KBM-7 (cell line): ENCODE measurements at regions not wholly inside any gene's neighbourhood (a gene's known extent, or its start where the extent isn't known, plus 50 kb on each side); places are given as distances from the start of the nearest gene placed in this dataset.

Experiments used
- DNase-seq: peaks from one replicate; pipeline ENCODE4 v3.0.0-alpha.2; 2015
- in situ Hi-C: fragments of 300-500 bp; cut with MboI; formaldehyde crosslinking; loops from 2 replicates; pipeline ENCODE4 v1.14.3; 2020; ENCODE audit warnings: low sequenced_read_pairs, low pct_unique_long_range_greater_than_20kb, mixed read lengths

GRCh38 chr6:148235446-148235845, 107.2 kb upstream of the SASH1 start:
- no peak for DNase-seq

DNA sequence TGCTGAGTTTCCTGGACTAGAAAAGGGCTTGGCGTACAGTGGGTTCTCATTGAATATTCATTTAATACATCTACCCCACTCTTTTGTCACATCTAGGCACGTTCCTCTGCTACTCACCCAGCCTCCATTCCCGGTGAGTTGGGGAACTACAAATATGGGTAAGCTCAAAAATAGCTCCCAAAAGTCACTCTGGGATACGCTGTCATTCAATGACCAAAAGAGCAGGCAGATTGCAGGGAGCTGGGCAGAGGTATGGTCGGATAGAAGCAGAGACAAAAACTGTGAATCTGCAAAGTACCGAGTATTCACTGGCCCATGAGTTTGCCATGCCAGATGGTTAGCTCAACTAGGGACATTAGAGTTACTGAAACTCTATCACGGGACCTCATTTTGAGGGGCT, 103.9 kb upstream of the SASH1 start:
- no peak for DNase-seq
- in situ Hi-C loops = no loop called here

More at GRCh38 chr6:148235446-148235845, 107.2 kb upstream of the SASH1 start:
- in situ Hi-C loops = no loop called here

DNA sequence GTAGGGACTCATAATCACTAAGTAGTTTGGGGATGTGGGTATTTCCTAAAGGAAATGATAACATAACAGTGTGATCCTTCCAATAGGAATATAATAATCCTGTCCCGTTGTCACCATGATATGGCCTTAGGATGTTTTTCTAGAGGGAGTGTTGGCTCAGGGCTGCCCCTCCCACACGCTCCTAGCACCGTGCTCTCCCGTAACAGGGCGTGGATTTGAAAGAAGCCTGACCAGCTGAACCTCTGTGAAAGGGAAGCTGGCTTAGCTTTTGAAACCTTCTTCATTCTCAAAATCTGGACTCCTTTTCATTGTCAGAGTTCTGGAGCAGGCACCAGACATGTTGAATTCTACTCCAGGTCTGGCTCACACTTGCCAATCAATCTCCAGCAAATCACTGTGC, 103.4 kb upstream of the SASH1 start:
- DNase-seq = no peak
- in situ Hi-C loops = no loop called here

DNA sequence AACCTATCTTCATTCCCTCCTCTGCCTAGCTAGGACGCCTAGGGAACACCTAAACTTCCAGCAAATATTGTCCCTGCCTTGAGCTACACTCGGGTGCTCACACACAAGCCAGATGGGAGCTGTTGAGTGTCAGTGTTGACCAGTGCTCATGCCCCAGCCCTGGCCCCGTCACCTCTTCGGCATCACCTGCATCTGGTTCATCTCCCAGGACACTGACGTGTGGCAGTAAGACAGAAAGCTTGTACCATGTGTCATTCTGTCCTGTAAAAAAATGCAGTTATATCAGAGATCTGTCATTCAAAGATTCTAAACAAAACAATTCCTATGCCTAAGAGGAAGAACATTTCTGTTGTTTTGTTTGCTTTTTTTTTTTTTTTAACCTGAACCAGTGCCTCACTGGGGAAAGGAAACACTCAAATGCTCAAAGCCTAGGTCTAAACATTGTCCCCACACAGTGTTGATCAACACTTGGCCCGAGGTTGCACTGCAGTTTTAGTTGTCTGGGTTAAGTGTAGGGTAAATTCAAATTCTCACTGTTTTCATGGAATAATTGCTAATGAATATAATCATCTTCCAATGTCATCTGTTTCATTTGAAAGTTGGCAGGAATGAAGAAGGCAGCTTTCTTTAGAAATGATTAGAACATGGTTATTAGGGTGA, 102.7 kb upstream of the SASH1 start:
- no peak for DNase-seq
- in situ Hi-C loops = no loop called here

- in situ Hi-C loops = no loop called here
- no peak for DNase-seq
Observed at GRCh38 chr6:148240461-148240840, 102.2 kb upstream of the SASH1 start.

- DNase-seq = no peak
- in situ Hi-C loops = no loop called here
Observed at GRCh38 chr6:148240861-148241477, 101.7 kb upstream of the SASH1 start.

DNA sequence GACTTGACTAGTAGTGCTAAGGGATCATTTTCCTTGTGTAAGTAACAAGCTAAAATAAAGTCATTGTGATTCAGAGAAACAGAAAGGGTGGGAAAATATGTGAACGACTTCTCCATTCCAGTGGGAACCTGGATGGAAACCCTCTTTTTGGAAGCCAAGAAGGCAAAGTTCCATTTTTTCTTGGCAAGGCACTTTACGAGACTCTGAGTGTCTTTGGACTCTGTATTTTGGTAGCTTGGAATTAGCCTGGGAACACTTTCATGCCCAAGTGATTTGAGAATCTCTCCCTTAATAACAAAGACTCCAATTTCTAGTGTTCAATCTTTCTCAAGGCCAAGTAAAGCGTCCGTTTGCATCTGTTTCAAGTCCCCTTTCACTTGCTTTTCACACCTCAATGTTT, 100.5 kb upstream of the SASH1 start:
- in situ Hi-C loops = no loop called here
- DNase-seq = no peak

DNA sequence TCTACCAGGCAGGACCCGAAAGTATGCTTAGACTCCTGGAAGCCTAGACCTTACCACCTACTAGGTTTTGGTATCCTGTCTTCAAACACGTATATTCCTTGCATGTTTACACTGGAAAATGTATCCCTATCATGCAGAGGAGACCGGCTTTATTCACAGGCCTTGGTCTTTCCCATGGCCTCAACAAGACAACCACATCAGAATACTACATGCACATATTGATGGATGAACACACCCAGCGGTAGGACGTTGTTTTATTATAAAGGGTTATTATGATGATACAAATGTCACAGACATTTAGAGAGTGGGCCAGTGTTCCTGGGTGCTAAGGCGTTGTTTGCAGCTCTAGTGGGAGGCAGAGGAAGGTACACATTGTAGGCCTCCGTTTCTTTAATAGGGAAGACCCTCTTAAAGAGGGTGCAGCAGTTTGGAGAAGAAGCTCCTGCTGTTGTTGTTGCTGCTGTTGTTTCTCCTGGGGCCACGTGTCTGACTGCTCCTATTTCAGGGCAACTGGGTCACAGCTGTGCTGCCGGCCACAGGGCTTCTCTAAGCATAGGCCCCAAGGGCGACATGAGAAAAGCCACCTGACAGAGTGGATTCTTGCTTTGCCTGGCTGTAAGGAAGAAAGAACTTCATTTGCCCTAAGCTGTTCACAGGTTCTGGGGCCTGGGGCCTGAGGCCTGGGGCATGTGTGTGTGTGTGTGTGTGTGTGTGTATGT, 98.3 kb upstream of the SASH1 start:
- in situ Hi-C loops = no loop called here

DNA sequence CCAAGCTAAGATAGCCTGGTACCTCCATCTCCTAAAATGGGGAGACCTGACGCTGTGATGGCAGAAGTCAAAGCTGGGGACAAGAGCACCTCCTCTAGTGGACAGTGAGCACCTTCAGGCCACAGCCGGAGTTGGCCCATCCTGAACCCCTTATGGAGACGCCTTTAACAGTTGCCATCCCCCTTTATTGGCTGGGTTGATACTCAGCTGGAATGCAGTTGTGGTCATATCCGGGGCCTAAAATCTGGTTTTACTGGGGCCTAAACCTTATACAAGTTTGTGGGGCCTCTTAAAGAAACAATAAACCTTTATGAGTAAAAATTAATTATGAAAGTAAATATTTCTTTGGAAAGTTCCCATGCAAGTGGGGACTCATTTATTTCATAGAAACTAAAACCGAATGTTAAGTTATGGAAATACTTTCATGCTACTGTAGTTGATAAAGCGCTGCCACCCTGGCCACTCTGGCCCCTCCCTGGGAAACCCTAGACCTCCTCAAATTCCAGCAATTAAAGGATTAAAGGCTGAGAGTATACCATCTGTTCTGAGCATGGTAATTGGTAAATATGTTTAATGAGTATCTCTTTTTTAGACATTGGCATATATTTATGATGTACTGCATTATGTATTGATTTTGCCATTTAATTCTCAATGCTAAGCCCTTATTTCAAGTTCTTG, 95.1 kb upstream of the SASH1 start:
- in situ Hi-C loops = no loop called here

More for the DNA sequence above, 98.3 kb upstream of the SASH1 start:
- no peak for DNase-seq

DNA sequence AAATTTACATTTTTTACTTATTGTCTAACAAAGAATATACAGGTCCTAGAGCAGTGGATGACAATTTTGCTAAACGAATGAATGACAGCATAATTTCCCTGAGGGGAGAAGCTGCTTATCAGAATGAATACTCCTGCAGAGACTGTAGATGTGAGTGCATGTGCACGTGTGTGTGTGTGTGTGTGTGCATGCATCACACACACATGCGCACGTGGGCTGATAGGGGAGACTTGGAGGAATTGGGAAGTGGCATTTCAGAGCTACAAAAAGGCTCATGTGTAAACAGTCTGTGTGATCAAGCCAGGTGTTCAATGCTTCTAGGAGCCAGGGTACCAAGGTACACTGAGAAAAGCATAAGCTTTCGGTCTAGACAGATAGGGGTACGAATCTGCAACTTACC, 93.5 kb upstream of the SASH1 start:
- no peak for DNase-seq
- in situ Hi-C loops = no loop called here

More for the DNA sequence above, 95.1 kb upstream of the SASH1 start:
- DNase-seq = no peak

- in situ Hi-C loops = no loop called here
- DNase-seq = no peak
Observed at GRCh38 chr6:148249679-148250375, 92.8 kb upstream of the SASH1 start.

DNA sequence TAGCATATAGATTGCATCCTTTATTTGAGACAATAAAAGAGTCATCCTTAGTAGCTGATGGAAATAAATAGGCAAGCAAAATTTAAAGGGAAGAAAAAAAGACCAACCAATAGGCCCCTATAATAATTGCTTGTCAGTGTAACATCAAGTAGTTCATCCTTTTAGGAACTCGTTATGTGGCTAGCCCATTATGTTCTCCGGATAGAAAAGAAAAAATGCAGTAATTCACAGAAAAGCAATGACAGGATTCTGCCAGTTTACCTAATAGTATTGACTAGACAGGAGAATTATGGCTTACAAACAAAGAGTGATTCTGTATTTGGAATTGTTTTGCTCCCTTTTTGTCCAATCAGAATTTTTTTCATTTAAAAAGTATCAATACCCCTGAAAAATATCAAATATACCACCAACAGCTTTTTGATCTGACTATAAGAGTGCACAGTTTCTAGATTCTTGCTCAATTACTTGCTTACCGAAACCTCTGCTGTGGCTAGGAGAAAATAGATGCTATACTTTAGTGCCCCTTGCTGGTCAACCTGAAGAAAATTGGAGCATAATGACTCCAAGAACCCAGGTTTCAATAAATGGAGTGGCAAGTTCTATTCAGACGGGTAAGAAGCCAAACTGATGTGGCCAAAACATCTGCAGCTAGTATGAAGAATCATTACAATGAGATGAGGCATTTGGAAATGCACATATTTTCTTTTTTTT, 91.5 kb upstream of the SASH1 start:
- in situ Hi-C loops = no loop called here
- DNase-seq = peak; percentile 24

GRCh38 chr6:148251891-148252290, 90.7 kb upstream of the SASH1 start:
- in situ Hi-C loops = no loop called here
- DNase-seq = no peak

GRCh38 chr6:148257810-148258209, 84.8 kb upstream of the SASH1 start:
- in situ Hi-C loops = no loop called here
- DNase-seq = no peak

- in situ Hi-C loops = no loop called here
- no peak for DNase-seq
Observed at GRCh38 chr6:148258868-148259267, 83.8 kb upstream of the SASH1 start.

GRCh38 chr6:148261470-148261869, 81.2 kb upstream of the SASH1 start:
- no peak for DNase-seq
- in situ Hi-C loops = no loop called here

DNA sequence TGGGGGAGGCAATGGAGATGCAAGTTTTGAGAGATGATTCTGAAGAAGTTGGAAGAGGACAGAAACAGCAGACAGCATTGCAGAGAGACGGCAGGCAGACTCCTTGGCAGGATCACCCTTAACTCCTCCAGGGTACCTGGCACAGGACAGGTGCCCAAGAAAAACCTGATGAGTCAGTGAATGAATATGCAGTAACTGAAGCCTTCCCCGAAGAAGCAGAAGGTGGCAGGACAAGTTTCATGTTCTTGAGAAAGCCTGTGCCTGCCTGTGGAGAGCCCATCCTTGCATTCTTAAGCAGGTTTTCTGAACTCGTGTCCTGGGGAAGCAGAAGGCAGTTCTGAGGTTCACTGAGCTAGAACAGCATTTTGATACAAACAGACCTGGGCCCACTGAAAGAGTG, 79.6 kb upstream of the SASH1 start:
- no peak for DNase-seq
- in situ Hi-C loops = no loop called here

DNA sequence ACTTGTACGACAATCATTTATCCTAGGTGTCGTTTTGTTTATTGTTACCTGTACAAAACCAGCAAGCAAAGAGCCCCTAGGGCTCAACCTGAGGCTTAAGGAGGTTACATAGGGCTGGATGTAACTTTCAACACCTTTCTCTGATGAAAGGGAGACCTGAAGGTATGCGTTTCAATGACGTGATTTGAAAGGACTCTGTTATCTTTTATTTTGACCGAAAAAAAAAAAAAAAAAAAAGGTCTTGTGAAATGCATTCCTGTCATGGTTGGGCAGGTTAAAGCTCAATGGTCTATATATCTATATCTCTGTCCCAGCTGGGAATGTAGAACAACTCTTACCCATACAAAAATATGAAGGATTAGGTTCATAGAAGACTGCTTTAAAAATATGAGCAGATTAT, 78.7 kb upstream of the SASH1 start:
- in situ Hi-C loops = no loop called here
- DNase-seq = no peak

DNA sequence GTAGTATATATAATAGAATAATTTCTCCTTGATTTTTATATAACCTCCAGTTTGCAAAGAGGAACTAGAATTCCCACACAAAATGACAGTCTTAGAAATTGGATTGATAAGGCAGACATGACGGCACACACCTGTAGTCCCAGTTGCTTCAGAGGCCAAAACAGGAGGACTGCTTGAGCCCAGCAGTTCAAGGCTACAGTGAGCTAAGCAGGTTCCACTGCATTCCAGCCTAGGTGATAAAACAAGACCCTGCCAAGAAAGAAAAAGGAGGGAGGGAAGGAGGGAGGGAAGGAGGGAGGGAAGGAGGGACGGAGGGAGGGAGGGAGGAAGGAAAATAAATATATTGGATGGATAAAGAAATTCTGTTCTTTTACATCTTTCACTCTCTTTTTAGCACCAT, 77.6 kb upstream of the SASH1 start:
- DNase-seq = no peak
- in situ Hi-C loops = no loop called here
